CD4-positive, CD25-positive, alpha-beta regulatory T cell (primary cell): ENCODE measurements at regions not wholly inside any gene's neighbourhood (a gene's known extent, or its start where the extent isn't known, plus 50 kb on each side); places are given as distances from the start of the nearest gene placed in this dataset.
"Not testable (repeated sequence)": the region's sequence is repeated elsewhere in the genome, so short reads cannot be mapped to it uniquely, and the experiment has no call there.

Experiments used
- ATAC-seq, 2 donors: fragments of 150-1000 bp; cut with Tn5 transposase; one replicate each; pipeline ENCODE4 v1.10.0; 2021; ENCODE audit warnings: low read depth in 2 of 2, moderate number of reproducible peaks in 2 of 2, moderate library complexity in 1 of 2
- DNase-seq, 3 donors: peaks; one replicate each; pipeline versions ENCODE4 v3.0.0 to v3.0.0-alpha.2; 2012 to 2022; ENCODE audit warnings: mixed read lengths in 1 of 3
- H3K27ac ChIP-seq: one replicate; pipeline ENCODE4 v1.7.0; 2013; ENCODE audit warnings: mild to moderate bottlenecking, low read length; ENCODE audit not compliant: insufficient read depth, poor library complexity, severe bottlenecking
- H3K27me3 ChIP-seq: one replicate; pipeline ENCODE4 v1.7.0; 2013; ENCODE audit warnings: low read length; ENCODE audit not compliant: control insufficient read depth, insufficient read depth
- H3K36me3 ChIP-seq: one replicate; pipeline ENCODE4 v1.7.0; 2013; ENCODE audit warnings: mild to moderate bottlenecking, low read length, moderate library complexity; ENCODE audit not compliant: control insufficient read depth, insufficient read depth
- H3K4me1 ChIP-seq: 2 replicates; pipeline ENCODE4 v1.7.0; 2013; ENCODE audit warnings: mild to moderate bottlenecking, low read length; ENCODE audit not compliant: insufficient read depth, control insufficient read depth, poor library complexity, severe bottlenecking
- H3K4me3 ChIP-seq: one replicate; pipeline ENCODE4 v1.7.0; 2013; ENCODE audit warnings: low read depth, mild to moderate bottlenecking, low read length, moderate library complexity
- H3K9me3 ChIP-seq, 2 experiments: 1 replicate in 1 of 2; 2 replicates in 1 of 2; pipeline ENCODE4 v1.7.0; 2013; ENCODE audit warnings: low read length in 2 of 2, mild to moderate bottlenecking in 1 of 2, moderate library complexity in 1 of 2; ENCODE audit not compliant: control insufficient read depth in 2 of 2
- H3K27ac Mint-ChIP-seq, 3 donors: one replicate each; pipeline ENCODE4 v1.8.0; 2020 to 2022; ENCODE audit warnings: mild to moderate bottlenecking in 3 of 3, mixed read lengths in 3 of 3, moderate library complexity in 2 of 3
- H3K27me3 Mint-ChIP-seq: one replicate; pipeline ENCODE4 v1.8.0; 2022; ENCODE audit warnings: mild to moderate bottlenecking, mixed read lengths
- H3K36me3 Mint-ChIP-seq: one replicate; pipeline ENCODE4 v1.8.0; 2020; ENCODE audit warnings: mixed read lengths
- H3K4me1 Mint-ChIP-seq, 4 donors: one replicate each; pipeline ENCODE4 v1.8.0; 2020 to 2022; ENCODE audit warnings: mixed read lengths in 4 of 4, mild to moderate bottlenecking in 1 of 4
- H3K4me3 Mint-ChIP-seq, 4 donors: one replicate each; pipeline ENCODE4 v1.8.0; 2020 to 2022; ENCODE audit warnings: mild to moderate bottlenecking in 4 of 4, mixed read lengths in 4 of 4, moderate library complexity in 3 of 4
- H3K9me3 Mint-ChIP-seq, 7 donors: one replicate each; pipeline ENCODE4 v1.8.0; 2020 to 2022; ENCODE audit warnings: mixed read lengths in 7 of 7, mild to moderate bottlenecking in 3 of 7, moderate library complexity in 2 of 7

GRCh38 chr16:21359513-21359912 is 81.4 kb upstream of the CRYM start:
- not testable (repeated sequence) for H3K36me3 Mint-ChIP-seq, H3K27ac Mint-ChIP-seq, H3K4me1 ChIP-seq, H3K36me3 ChIP-seq, H3K4me1 Mint-ChIP-seq, ATAC-seq, H3K4me3 ChIP-seq, H3K4me3 Mint-ChIP-seq, DNase-seq, H3K27me3 ChIP-seq, H3K9me3 Mint-ChIP-seq, H3K27ac ChIP-seq, H3K9me3 ChIP-seq
- peaks cover 15% of the 10 kb centered on the region for H3K27me3 Mint-ChIP-seq

- ATAC-seq = peak; percentile 45 to 53
- H3K27ac Mint-ChIP-seq, H3K4me1 Mint-ChIP-seq, H3K4me3 ChIP-seq, H3K9me3 ChIP-seq, H3K4me1 ChIP-seq, H3K36me3 ChIP-seq, H3K27ac ChIP-seq, DNase-seq, H3K9me3 Mint-ChIP-seq, H3K4me3 Mint-ChIP-seq, H3K27me3 ChIP-seq, H3K36me3 Mint-ChIP-seq: not testable (repeated sequence)
- peaks cover 10% of the 10 kb centered on the region for H3K27me3 Mint-ChIP-seq
Observed at GRCh38 chr16:21358261-21358795, 80.2 kb upstream of the CRYM start.

GRCh38 chr16:21356308-21356707 is 78.2 kb upstream of the CRYM start:
- H3K9me3 Mint-ChIP-seq, H3K36me3 ChIP-seq, H3K27ac ChIP-seq, H3K4me1 ChIP-seq, H3K36me3 Mint-ChIP-seq, H3K27me3 ChIP-seq, H3K4me3 Mint-ChIP-seq, DNase-seq, H3K4me1 Mint-ChIP-seq, H3K4me3 ChIP-seq, H3K9me3 ChIP-seq: not testable (repeated sequence)
- peaks cover 10% of the 10 kb centered on the region for H3K27me3 Mint-ChIP-seq
- peak; percentile 10 to 35 for ATAC-seq
- H3K27ac Mint-ChIP-seq = peak overlapping the region in 1 of 3 donors; percentile 58

GRCh38 chr16:21351433-21351832 is 73.3 kb upstream of the CRYM start:
- H3K27ac ChIP-seq, H3K27me3 ChIP-seq, H3K27me3 Mint-ChIP-seq, H3K27ac Mint-ChIP-seq, H3K4me1 Mint-ChIP-seq, H3K36me3 Mint-ChIP-seq, H3K4me3 ChIP-seq, H3K9me3 Mint-ChIP-seq, ATAC-seq, H3K4me3 Mint-ChIP-seq, H3K36me3 ChIP-seq, DNase-seq, H3K4me1 ChIP-seq, H3K9me3 ChIP-seq: not testable (repeated sequence)

- not testable (repeated sequence) for H3K9me3 Mint-ChIP-seq, H3K9me3 ChIP-seq, H3K27ac ChIP-seq, H3K27ac Mint-ChIP-seq, H3K4me3 Mint-ChIP-seq, H3K4me1 ChIP-seq, H3K36me3 Mint-ChIP-seq, DNase-seq, H3K4me3 ChIP-seq, H3K4me1 Mint-ChIP-seq, H3K27me3 Mint-ChIP-seq, H3K27me3 ChIP-seq, ATAC-seq, H3K36me3 ChIP-seq
Observed at GRCh38 chr16:21350851-21351250, 72.8 kb upstream of the CRYM start.

GRCh38 chr16:21349336-21349735 is 71.2 kb upstream of the CRYM start:
- H3K9me3 Mint-ChIP-seq, H3K4me1 Mint-ChIP-seq, DNase-seq, H3K27ac ChIP-seq, H3K4me1 ChIP-seq, H3K36me3 Mint-ChIP-seq, H3K27ac Mint-ChIP-seq, H3K36me3 ChIP-seq, H3K9me3 ChIP-seq, H3K4me3 Mint-ChIP-seq, H3K27me3 Mint-ChIP-seq, H3K27me3 ChIP-seq, H3K4me3 ChIP-seq, ATAC-seq: not testable (repeated sequence)

- not testable (repeated sequence) for H3K4me1 Mint-ChIP-seq, ATAC-seq, H3K27me3 ChIP-seq, H3K27me3 Mint-ChIP-seq, H3K27ac ChIP-seq, H3K36me3 Mint-ChIP-seq, H3K4me1 ChIP-seq, H3K36me3 ChIP-seq, H3K4me3 ChIP-seq, H3K27ac Mint-ChIP-seq, DNase-seq, H3K9me3 ChIP-seq, H3K4me3 Mint-ChIP-seq, H3K9me3 Mint-ChIP-seq
Observed at GRCh38 chr16:21348815-21349214, 70.7 kb upstream of the CRYM start.

- ATAC-seq, H3K9me3 Mint-ChIP-seq, H3K36me3 Mint-ChIP-seq, H3K27ac ChIP-seq, DNase-seq, H3K4me3 ChIP-seq, H3K9me3 ChIP-seq, H3K4me3 Mint-ChIP-seq, H3K4me1 Mint-ChIP-seq, H3K36me3 ChIP-seq, H3K27ac Mint-ChIP-seq, H3K27me3 Mint-ChIP-seq, H3K4me1 ChIP-seq, H3K27me3 ChIP-seq: not testable (repeated sequence)
Observed at GRCh38 chr16:21347538-21347937, 69.4 kb upstream of the CRYM start.
